ENCODE measurements at regions not wholly inside any gene's neighbourhood (a gene's known extent, or its start where the extent isn't known, plus 50 kb on each side); places are given as distances from the start of the nearest gene placed in this dataset.

GRCh38 chr3:168624195-168624594 lies 528.5 kb upstream of the GOLIM4 start:
- ChIA-PET POLR2A (no interaction called here), CTCF (interaction anchor here (1.0 to 6.5 kb wide), 4 partner anchors 113 to 413 kb away, joined by 3 to 61 read pairs (median 26); no protein-coding TSS in a partner anchor)
- Histone ChIP-seq H3K27me3 (ENCODE audit: insufficient read depth) (no peaks in the 10 kb centered on the region), H3K4me3 (ENCODE audit: low read depth in 2 of 2, low read length in 1 of 2) (no peak overlapping the region), H3K9me2 (no peaks in the 10 kb centered on the region), H3K9me3 (no peaks in the 10 kb centered on the region), H2AFZ (ENCODE audit: low read depth) (no peak overlapping the region), H3K4me1 (ENCODE audit: control insufficient read depth in 1 of 2, insufficient read depth in 2 of 2, low read depth in 1 of 2, low read length in 1 of 2) (no peaks in the 10 kb centered on the region; a peak in 1 of 4 replicates), H3K27ac (ENCODE audit: low read depth in 2 of 2, low read length in 1 of 2) (no peak overlapping the region), H3K79me2 (ENCODE audit: insufficient read depth) (no peaks in the 10 kb centered on the region), H3K4me2 (no peak overlapping the region), H3K36me3 (replicated peaks in 1 of 2; ENCODE audit: control insufficient read depth in 1 of 2, insufficient read depth in 2 of 2, low read length in 1 of 2) (no peaks in the 10 kb centered on the region), H3K9ac (no peak overlapping the region), H3F3A (replicated peaks; ENCODE audit: insufficient read depth) (no peaks in the 10 kb centered on the region), H4K20me1 (ENCODE audit: insufficient read depth) (no peaks in the 10 kb centered on the region)
- TF ChIP-seq, protein P1, sequence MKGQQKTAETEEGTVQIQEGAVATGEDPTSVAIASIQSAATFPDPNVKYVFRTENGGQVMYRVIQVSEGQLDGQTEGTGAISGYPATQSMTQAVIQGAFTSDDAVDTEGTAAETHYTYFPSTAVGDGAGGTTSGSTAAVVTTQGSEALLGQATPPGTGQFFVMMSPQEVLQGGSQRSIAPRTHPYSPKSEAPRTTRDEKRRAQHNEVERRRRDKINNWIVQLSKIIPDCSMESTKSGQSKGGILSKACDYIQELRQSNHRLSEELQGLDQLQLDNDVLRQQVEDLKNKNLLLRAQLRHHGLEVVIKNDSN (IDR thresholded peaks at IDR 0.05; ENCODE audit: borderline replicate concordance, low read depth) = no peak
- no peak for TF ChIP-seq NRF1 (IDR thresholded peaks at IDR 0.05; ENCODE audit: low read depth, low read length)
- no peak for TF ChIP-seq NFIC (IDR thresholded peaks at IDR 0.05; ENCODE audit: borderline replicate concordance)
- TF ChIP-seq GATA2 (CRISPR knock-in tag; IDR thresholded peaks at IDR 0.05) = no peak
- TF ChIP-seq, protein P2, sequence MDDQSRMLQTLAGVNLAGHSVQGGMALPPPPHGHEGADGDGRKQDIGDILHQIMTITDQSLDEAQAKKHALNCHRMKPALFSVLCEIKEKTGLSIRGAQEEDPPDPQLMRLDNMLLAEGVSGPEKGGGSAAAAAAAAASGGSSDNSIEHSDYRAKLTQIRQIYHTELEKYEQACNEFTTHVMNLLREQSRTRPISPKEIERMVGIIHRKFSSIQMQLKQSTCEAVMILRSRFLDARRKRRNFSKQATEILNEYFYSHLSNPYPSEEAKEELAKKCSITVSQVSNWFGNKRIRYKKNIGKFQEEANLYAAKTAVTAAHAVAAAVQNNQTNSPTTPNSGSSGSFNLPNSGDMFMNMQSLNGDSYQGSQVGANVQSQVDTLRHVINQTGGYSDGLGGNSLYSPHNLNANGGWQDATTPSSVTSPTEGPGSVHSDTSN (IDR thresholded peaks at IDR 0.05) = no peak
- TF ChIP-seq RXRA (IDR thresholded peaks at IDR 0.05; ENCODE audit: borderline replicate concordance, low read depth) = no peak
- DNase-seq = no peak

DNA sequence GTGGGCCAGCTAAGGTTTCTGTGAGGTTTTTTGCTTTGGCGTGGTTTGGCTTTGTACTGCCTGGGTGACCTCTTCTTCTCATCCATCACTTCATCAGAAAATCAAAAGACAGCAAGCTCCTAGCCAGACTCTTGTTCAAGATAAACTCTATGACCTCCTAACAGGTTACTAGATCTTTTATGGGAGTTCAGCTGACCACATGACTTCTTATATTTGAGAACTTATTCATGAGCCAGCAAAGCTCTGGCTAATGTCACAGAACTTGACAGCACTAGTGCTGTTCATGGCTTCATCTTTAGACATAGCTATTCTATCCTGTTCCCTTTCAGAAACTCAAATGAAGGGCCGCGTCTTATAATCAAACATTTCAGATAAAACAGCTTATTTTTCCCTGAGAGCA lies 527.1 kb upstream of the GOLIM4 start:
- DNase-seq = no peak
- no peak overlapping the region for H3K27ac ChIP-seq (ENCODE audit: low read depth in 2 of 2, low read length in 1 of 2)
- H3K4me3 ChIP-seq (ENCODE audit: low read depth in 2 of 2, low read length in 1 of 2) = no peak overlapping the region
- no peaks in the 10 kb centered on the region for H3K79me2 ChIP-seq (ENCODE audit: insufficient read depth)
- no peak overlapping the region for H2AFZ ChIP-seq (ENCODE audit: low read depth)
- no peaks in the 10 kb centered on the region for H3K36me3 ChIP-seq (replicated peaks in 1 of 2; ENCODE audit: control insufficient read depth in 1 of 2, insufficient read depth in 2 of 2, low read length in 1 of 2)
- no peaks in the 10 kb centered on the region for H3K9me2 ChIP-seq
- no peak overlapping the region for H3K4me2 ChIP-seq
- WGBS (ENCODE audit: low lambda C conversion rate) = 84% methylated on average over 3 of the region's 3 CpGs
- H4K20me1 ChIP-seq (ENCODE audit: insufficient read depth) = no peaks in the 10 kb centered on the region
- no peaks in the 10 kb centered on the region for H3K27me3 ChIP-seq (ENCODE audit: insufficient read depth)
- no peak overlapping the region for H3K9ac ChIP-seq
- ChIA-PET POLR2A (no interaction called here), CTCF (interaction anchor here (1.1 to 6.5 kb wide), 3 partner anchors 112 to 411 kb away, joined by 3 to 61 read pairs (median 47); no protein-coding TSS in a partner anchor)
- H3F3A ChIP-seq (replicated peaks; ENCODE audit: insufficient read depth) = no peaks in the 10 kb centered on the region
- H3K9me3 ChIP-seq = no peaks in the 10 kb centered on the region
- TF ChIP-seq TEAD4 (IDR thresholded peaks at IDR 0.05; ENCODE audit: borderline replicate concordance, insufficient read depth) (no peak), TCF12 (IDR thresholded peaks at IDR 0.05) (no peak), FOXM1 (IDR thresholded peaks at IDR 0.05; ENCODE audit: low read depth) (no peak), CTCF (IDR thresholded peaks at IDR 0.05) (no peak), FOXJ3 (CRISPR knock-in tag; IDR thresholded peaks at IDR 0.05) (no peak)
- TF ChIP-seq, protein P3, sequence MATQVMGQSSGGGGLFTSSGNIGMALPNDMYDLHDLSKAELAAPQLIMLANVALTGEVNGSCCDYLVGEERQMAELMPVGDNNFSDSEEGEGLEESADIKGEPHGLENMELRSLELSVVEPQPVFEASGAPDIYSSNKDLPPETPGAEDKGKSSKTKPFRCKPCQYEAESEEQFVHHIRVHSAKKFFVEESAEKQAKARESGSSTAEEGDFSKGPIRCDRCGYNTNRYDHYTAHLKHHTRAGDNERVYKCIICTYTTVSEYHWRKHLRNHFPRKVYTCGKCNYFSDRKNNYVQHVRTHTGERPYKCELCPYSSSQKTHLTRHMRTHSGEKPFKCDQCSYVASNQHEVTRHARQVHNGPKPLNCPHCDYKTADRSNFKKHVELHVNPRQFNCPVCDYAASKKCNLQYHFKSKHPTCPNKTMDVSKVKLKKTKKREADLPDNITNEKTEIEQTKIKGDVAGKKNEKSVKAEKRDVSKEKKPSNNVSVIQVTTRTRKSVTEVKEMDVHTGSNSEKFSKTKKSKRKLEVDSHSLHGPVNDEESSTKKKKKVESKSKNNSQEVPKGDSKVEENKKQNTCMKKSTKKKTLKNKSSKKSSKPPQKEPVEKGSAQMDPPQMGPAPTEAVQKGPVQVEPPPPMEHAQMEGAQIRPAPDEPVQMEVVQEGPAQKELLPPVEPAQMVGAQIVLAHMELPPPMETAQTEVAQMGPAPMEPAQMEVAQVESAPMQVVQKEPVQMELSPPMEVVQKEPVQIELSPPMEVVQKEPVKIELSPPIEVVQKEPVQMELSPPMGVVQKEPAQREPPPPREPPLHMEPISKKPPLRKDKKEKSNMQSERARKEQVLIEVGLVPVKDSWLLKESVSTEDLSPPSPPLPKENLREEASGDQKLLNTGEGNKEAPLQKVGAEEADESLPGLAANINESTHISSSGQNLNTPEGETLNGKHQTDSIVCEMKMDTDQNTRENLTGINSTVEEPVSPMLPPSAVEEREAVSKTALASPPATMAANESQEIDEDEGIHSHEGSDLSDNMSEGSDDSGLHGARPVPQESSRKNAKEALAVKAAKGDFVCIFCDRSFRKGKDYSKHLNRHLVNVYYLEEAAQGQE (IDR thresholded peaks at IDR 0.05; ENCODE audit: low read depth, low read length) = no peak
- TF ChIP-seq, protein P1 (IDR thresholded peaks at IDR 0.05; ENCODE audit: borderline replicate concordance, low read depth) = no peak
- TF ChIP-seq, protein P2 (IDR thresholded peaks at IDR 0.05) = no peak
- H3K4me1 ChIP-seq (ENCODE audit: control insufficient read depth in 1 of 2, insufficient read depth in 2 of 2, low read depth in 1 of 2, low read length in 1 of 2) = no peaks in the 10 kb centered on the region; a peak in 1 of 4 replicates

Measured in SK-N-SH (cell line).